ENCODE measurements at regions not wholly inside any gene's neighbourhood (a gene's known extent, or its start where the extent isn't known, plus 50 kb on each side); places are given as distances from the start of the nearest gene placed in this dataset.
"Not testable (repeated sequence)": the region's sequence is repeated elsewhere in the genome, so short reads cannot be mapped to it uniquely, and the experiment has no call there.

DNA sequence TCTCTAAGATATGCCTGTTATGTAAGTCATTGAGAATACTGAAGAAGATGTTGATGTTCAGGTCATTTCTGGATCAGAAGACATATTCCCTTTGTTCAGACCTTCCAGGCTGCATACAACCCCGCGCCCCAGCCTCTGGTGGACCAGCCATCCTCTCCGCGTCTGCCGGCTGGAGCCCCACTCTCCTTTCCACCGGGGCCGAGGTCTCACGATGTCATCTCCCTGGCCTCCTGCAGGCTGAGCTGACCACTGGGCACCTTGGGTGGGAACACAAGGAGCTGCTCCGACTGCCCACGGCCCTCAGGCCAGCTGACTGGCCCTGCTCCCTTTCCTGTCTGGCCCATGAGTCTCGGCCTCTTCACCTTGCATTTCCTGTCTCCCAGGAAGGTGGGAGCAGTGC lies 124.6 kb downstream of the SHANK2 start:
- H3K27me3 ChIP-seq (ENCODE audit: low read length), result no peaks in the 10 kb centered on the region
- no peak overlapping the region for H3K4me3 ChIP-seq (ENCODE audit: low read length)
- TF ChIP-seq, protein P1, sequence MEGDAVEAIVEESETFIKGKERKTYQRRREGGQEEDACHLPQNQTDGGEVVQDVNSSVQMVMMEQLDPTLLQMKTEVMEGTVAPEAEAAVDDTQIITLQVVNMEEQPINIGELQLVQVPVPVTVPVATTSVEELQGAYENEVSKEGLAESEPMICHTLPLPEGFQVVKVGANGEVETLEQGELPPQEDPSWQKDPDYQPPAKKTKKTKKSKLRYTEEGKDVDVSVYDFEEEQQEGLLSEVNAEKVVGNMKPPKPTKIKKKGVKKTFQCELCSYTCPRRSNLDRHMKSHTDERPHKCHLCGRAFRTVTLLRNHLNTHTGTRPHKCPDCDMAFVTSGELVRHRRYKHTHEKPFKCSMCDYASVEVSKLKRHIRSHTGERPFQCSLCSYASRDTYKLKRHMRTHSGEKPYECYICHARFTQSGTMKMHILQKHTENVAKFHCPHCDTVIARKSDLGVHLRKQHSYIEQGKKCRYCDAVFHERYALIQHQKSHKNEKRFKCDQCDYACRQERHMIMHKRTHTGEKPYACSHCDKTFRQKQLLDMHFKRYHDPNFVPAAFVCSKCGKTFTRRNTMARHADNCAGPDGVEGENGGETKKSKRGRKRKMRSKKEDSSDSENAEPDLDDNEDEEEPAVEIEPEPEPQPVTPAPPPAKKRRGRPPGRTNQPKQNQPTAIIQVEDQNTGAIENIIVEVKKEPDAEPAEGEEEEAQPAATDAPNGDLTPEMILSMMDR (conservative IDR thresholded peaks at IDR 0.05; ENCODE audit: low read depth, low read length), result no peak
- TF ChIP-seq EZH2 (IDR thresholded peaks at IDR 0.05; ENCODE audit: low read length, unreplicated experiment) (no peak), EZH2phosphoT487 (IDR thresholded peaks at IDR 0.05; ENCODE audit: borderline replicate concordance, low read length) (no peak)
- no peaks in the 10 kb centered on the region for H3K9me3 ChIP-seq (ENCODE audit: low read length)
- no peaks in the 10 kb centered on the region for H3K36me3 ChIP-seq (ENCODE audit: low read depth, low read length)
- no peaks in the 10 kb centered on the region for H3K79me2 ChIP-seq (ENCODE audit: low read length)
- H3K4me2 ChIP-seq (ENCODE audit: low read length), result no peak overlapping the region
- H3F3A ChIP-seq (ENCODE audit: low read length, unreplicated experiment), result no peaks in the 10 kb centered on the region
- H4K20me1 ChIP-seq (ENCODE audit: low read length), result no peaks in the 10 kb centered on the region
- H3K4me1 ChIP-seq (ENCODE audit: insufficient read depth, low read length), result no peaks in the 10 kb centered on the region
- no peak for ATAC-seq
- ChIA-PET CTCF (no interaction called here), POLR2A (ENCODE audit: unreplicated experiment) (no interaction called here)
- H3K27ac ChIP-seq (ENCODE audit: low read length), result no peak overlapping the region
- no peak overlapping the region for H3K9ac ChIP-seq (ENCODE audit: low read length)
- intact Hi-C loops (cut with micrococcal nuclease), result no loop called here
- DNase-seq, result no peak
- H2AFZ ChIP-seq (ENCODE audit: low read length), result no peak overlapping the region
- no peaks in the 10 kb centered on the region for H3K9me2 ChIP-seq (replicated peaks; ENCODE audit: low read length)
- BruUV-seq (replicated peaks), result no TSS peak

DNA sequence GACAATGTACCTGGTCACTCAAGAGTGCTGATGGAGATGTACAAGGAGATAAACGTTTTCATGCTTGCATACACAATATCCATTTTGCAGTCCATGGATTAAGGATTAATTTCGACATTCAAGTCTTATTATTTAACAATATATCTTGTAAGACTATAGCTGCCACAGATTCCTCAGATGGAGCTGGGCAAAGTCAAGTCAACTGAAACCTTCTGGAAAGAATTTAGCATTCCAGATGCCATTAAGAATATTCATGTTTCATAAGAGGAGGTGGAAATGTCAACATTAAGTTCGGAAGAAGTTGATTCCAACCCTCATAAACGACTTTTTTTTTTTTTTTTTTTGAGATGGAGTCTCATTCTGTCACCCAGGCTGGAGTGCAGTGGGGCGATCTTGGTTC lies 126.0 kb downstream of the SHANK2 start:
- H3K27ac ChIP-seq (ENCODE audit: low read length); POLR2A ChIA-PET (ENCODE audit: unreplicated experiment); BruUV-seq (replicated peaks); H3K9me3 ChIP-seq (ENCODE audit: low read length); ATAC-seq; H3K27me3 ChIP-seq (ENCODE audit: low read length); H3K4me2 ChIP-seq (ENCODE audit: low read length); CTCF ChIA-PET; H3K79me2 ChIP-seq (ENCODE audit: low read length); intact Hi-C loops (cut with micrococcal nuclease); H3F3A ChIP-seq (ENCODE audit: low read length, unreplicated experiment); H3K4me3 ChIP-seq (ENCODE audit: low read length); H3K4me1 ChIP-seq (ENCODE audit: insufficient read depth, low read length); H3K36me3 ChIP-seq (ENCODE audit: low read depth, low read length); DNase-seq; H3K9me2 ChIP-seq (replicated peaks; ENCODE audit: low read length); H4K20me1 ChIP-seq (ENCODE audit: low read length); H3K9ac ChIP-seq (ENCODE audit: low read length); H2AFZ ChIP-seq (ENCODE audit: low read length): not testable (repeated sequence)

DNA sequence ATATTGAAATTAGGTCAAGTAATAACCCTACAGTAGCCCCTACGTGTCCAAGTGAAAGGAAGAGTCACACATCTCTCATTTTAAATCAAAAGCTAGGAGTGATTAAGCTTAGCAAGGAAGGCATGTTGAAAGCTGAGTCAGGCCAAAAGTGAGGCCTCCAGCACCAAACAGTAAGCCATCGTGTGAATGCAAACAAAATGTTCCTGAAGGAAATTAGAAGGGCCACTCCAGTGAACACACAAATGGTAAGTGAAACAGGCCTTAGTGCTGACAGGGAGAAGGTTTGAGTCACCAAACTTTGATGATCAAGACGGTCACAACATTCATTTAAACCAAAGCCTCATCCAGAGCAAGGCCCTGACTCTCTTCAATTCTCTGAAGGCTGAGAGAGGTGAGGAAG lies 127.2 kb downstream of the SHANK2 start:
- H3K9me3 ChIP-seq (ENCODE audit: low read length), result no peaks in the 10 kb centered on the region
- no TSS peak for BruUV-seq (replicated peaks)
- H2AFZ ChIP-seq (ENCODE audit: low read length), result no peak overlapping the region
- H3K4me2 ChIP-seq (ENCODE audit: low read length), result no peak overlapping the region
- intact Hi-C loops (cut with micrococcal nuclease), result no loop called here
- H3K27me3 ChIP-seq (ENCODE audit: low read length), result no peaks in the 10 kb centered on the region
- no peaks in the 10 kb centered on the region for H3K79me2 ChIP-seq (ENCODE audit: low read length)
- no peaks in the 10 kb centered on the region for H3K36me3 ChIP-seq (ENCODE audit: low read depth, low read length)
- TF ChIP-seq, protein P1 (conservative IDR thresholded peaks at IDR 0.05; ENCODE audit: low read depth, low read length), result no peak
- TF ChIP-seq EZH2 (IDR thresholded peaks at IDR 0.05; ENCODE audit: low read length, unreplicated experiment) (no peak), EZH2phosphoT487 (IDR thresholded peaks at IDR 0.05; ENCODE audit: borderline replicate concordance, low read length) (no peak)
- DNase-seq, result no peak
- H3K9ac ChIP-seq (ENCODE audit: low read length), result no peak overlapping the region
- H3K27ac ChIP-seq (ENCODE audit: low read length), result no peak overlapping the region
- H3F3A ChIP-seq (ENCODE audit: low read length, unreplicated experiment), result no peaks in the 10 kb centered on the region
- ChIA-PET CTCF (no interaction called here), POLR2A (ENCODE audit: unreplicated experiment) (no interaction called here)
- no peaks in the 10 kb centered on the region for H4K20me1 ChIP-seq (ENCODE audit: low read length)
- no peaks in the 10 kb centered on the region for H3K9me2 ChIP-seq (replicated peaks; ENCODE audit: low read length)
- H3K4me3 ChIP-seq (ENCODE audit: low read length), result no peak overlapping the region
- H3K4me1 ChIP-seq (ENCODE audit: insufficient read depth, low read length), result no peaks in the 10 kb centered on the region
- ATAC-seq, result no peak
